ENCODE measurements at regions not wholly inside any gene's neighbourhood (a gene's known extent, or its start where the extent isn't known, plus 50 kb on each side); places are given as distances from the start of the nearest gene placed in this dataset.

DNA sequence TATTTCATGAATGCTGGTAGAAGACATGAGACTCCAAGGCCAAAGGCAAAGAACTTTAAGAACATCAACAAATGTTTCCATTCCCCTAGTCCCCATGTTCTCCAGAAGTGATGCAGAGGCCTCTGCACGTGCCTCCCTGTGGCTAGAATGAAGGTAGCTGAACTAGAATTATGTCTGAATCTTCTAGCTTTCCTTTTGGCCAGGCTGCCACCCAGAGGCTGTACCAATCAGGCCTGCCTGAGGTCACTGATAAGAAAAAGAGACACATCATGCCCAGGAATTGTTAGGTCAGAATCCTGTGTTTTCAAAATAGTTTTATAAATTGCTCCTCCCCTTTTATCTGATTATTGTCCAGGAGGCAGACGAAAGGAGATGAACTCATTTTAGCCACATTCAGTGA is 188.0 kb upstream of the SLC16A7 start:
- H3K4me2 ChIP-seq (ENCODE audit: extremely low read depth, insufficient read depth, low read length): no peak overlapping the region
- no peaks in the 10 kb centered on the region for H4K20me1 ChIP-seq (ENCODE audit: control insufficient read depth, extremely low read depth, insufficient read depth, low read length)
- H3K9me3 ChIP-seq (ENCODE audit: control insufficient read depth, insufficient read depth, low read depth, low read length): no peaks in the 10 kb centered on the region
- TF ChIP-seq, protein P1, sequence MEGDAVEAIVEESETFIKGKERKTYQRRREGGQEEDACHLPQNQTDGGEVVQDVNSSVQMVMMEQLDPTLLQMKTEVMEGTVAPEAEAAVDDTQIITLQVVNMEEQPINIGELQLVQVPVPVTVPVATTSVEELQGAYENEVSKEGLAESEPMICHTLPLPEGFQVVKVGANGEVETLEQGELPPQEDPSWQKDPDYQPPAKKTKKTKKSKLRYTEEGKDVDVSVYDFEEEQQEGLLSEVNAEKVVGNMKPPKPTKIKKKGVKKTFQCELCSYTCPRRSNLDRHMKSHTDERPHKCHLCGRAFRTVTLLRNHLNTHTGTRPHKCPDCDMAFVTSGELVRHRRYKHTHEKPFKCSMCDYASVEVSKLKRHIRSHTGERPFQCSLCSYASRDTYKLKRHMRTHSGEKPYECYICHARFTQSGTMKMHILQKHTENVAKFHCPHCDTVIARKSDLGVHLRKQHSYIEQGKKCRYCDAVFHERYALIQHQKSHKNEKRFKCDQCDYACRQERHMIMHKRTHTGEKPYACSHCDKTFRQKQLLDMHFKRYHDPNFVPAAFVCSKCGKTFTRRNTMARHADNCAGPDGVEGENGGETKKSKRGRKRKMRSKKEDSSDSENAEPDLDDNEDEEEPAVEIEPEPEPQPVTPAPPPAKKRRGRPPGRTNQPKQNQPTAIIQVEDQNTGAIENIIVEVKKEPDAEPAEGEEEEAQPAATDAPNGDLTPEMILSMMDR (conservative IDR thresholded peaks at IDR 0.05 in 1 of 2, IDR thresholded peaks at IDR 0.05 in 1 of 2; ENCODE audit: low read depth in 1 of 2, low read length in 2 of 2): no peak
- TF ChIP-seq EZH2 (IDR thresholded peaks at IDR 0.05; ENCODE audit: low read length, missing control alignments): no peak
- H3K9ac ChIP-seq (ENCODE audit: insufficient read depth, low read length): no peak overlapping the region
- H3K79me2 ChIP-seq (ENCODE audit: control insufficient read depth, insufficient read depth, low read length): no peaks in the 10 kb centered on the region
- no peak for DNase-seq (ENCODE audit: low read depth in 2 of 2)
- H3K27ac ChIP-seq (ENCODE audit: insufficient read depth, low read length): no peak overlapping the region
- H2AFZ ChIP-seq (ENCODE audit: low read length): no peak overlapping the region
- H3K4me1 ChIP-seq (ENCODE audit: control insufficient read depth, extremely low read depth, insufficient read depth, low read length): no peaks in the 10 kb centered on the region
- H3K36me3 ChIP-seq (ENCODE audit: control insufficient read depth, insufficient read depth, low read length): no peaks in the 10 kb centered on the region
- no peak overlapping the region for H3K4me3 ChIP-seq (replicated peaks in 1 of 4; ENCODE audit: control extremely low read depth in 1 of 4, insufficient read depth in 1 of 4, low read depth in 3 of 4, low read length in 4 of 4)
- H3K27me3 ChIP-seq (ENCODE audit: control insufficient read depth, insufficient read depth, low read length): no peaks in the 10 kb centered on the region

DNA sequence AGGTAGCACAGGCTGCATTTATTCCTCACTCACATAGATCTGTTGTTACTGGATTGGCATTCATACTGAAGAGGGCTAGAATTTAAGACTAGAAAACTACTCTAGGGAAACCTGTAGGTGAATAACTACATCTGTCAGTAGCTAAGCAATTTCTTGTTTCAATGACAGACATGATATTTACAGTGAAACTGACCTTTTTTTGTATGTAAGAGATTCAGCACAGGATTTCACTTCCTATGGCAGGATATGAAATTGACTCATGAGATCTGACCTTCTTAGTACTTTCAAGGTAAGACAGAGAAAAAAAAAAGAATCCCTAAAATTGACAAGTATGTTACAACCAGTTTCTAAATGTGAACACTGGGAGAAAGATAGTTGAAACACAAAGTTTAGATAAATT is 189.8 kb upstream of the SLC16A7 start:
- Histone ChIP-seq H3K36me3 (ENCODE audit: control insufficient read depth, insufficient read depth, low read length) (no peaks in the 10 kb centered on the region), H3K27me3 (ENCODE audit: control insufficient read depth, insufficient read depth, low read length) (no peaks in the 10 kb centered on the region), H4K20me1 (ENCODE audit: control insufficient read depth, extremely low read depth, insufficient read depth, low read length) (no peaks in the 10 kb centered on the region), H3K79me2 (ENCODE audit: control insufficient read depth, insufficient read depth, low read length) (no peaks in the 10 kb centered on the region), H3K9ac (ENCODE audit: insufficient read depth, low read length) (no peak overlapping the region), H3K4me1 (ENCODE audit: control insufficient read depth, extremely low read depth, insufficient read depth, low read length) (no peaks in the 10 kb centered on the region), H2AFZ (ENCODE audit: low read length) (no peak overlapping the region), H3K9me3 (ENCODE audit: control insufficient read depth, insufficient read depth, low read depth, low read length) (no peaks in the 10 kb centered on the region), H3K4me3 (replicated peaks in 1 of 4; ENCODE audit: control extremely low read depth in 1 of 4, insufficient read depth in 1 of 4, low read depth in 3 of 4, low read length in 4 of 4) (no peak overlapping the region), H3K27ac (ENCODE audit: insufficient read depth, low read length) (no peak overlapping the region), H3K4me2 (ENCODE audit: extremely low read depth, insufficient read depth, low read length) (no peak overlapping the region)
- TF ChIP-seq EZH2 (IDR thresholded peaks at IDR 0.05; ENCODE audit: low read length, missing control alignments): no peak
- TF ChIP-seq, protein P1 (conservative IDR thresholded peaks at IDR 0.05 in 1 of 2, IDR thresholded peaks at IDR 0.05 in 1 of 2; ENCODE audit: low read depth in 1 of 2, low read length in 2 of 2): no peak
- DNase-seq (ENCODE audit: low read depth in 2 of 2): no peak

DNA sequence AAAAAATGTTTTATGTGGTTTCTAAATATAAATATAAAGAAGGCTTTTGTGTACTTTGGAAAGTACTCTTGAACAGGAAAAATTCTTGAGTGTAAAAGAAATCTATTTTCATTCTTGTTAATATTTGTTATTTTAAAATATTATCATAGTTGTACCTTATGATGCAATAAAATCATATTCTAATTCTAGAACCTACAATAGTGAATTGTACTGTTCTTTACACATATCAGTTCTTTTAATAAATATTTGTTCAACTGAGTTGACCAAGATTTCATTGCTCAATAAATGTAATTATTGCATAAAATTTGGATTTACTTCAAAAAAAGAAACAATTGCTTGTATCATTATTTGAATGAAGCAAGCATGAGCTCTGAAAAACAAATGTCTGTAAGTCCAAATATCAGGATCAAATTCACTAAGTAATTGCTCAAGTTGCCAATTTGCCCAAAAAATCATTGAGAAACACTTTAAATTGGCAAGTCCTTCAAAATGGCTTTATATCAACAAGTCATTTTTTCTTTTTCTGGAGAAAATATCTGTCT is 191.6 kb upstream of the SLC16A7 start:
- peak in 1 of 2 donors; percentile 69 for DNase-seq (ENCODE audit: low read depth in 2 of 2)
- Histone ChIP-seq H3K36me3 (ENCODE audit: control insufficient read depth, insufficient read depth, low read length) (no peaks in the 10 kb centered on the region), H3K9me3 (ENCODE audit: control insufficient read depth, insufficient read depth, low read depth, low read length) (no peaks in the 10 kb centered on the region), H3K79me2 (ENCODE audit: control insufficient read depth, insufficient read depth, low read length) (no peaks in the 10 kb centered on the region), H3K4me2 (ENCODE audit: extremely low read depth, insufficient read depth, low read length) (no peak overlapping the region), H3K27ac (ENCODE audit: insufficient read depth, low read length) (no peak overlapping the region), H3K27me3 (ENCODE audit: control insufficient read depth, insufficient read depth, low read length) (no peaks in the 10 kb centered on the region), H4K20me1 (ENCODE audit: control insufficient read depth, extremely low read depth, insufficient read depth, low read length) (no peaks in the 10 kb centered on the region), H2AFZ (ENCODE audit: low read length) (no peak overlapping the region), H3K4me1 (ENCODE audit: control insufficient read depth, extremely low read depth, insufficient read depth, low read length) (no peaks in the 10 kb centered on the region), H3K9ac (ENCODE audit: insufficient read depth, low read length) (no peak overlapping the region), H3K4me3 (replicated peaks in 1 of 4; ENCODE audit: control extremely low read depth in 1 of 4, insufficient read depth in 1 of 4, low read depth in 3 of 4, low read length in 4 of 4) (peak overlapping the region in 1 of 4 experiments; percentile 55)
- TF ChIP-seq, protein P1 (conservative IDR thresholded peaks at IDR 0.05 in 1 of 2, IDR thresholded peaks at IDR 0.05 in 1 of 2; ENCODE audit: low read depth in 1 of 2, low read length in 2 of 2): no peak
- TF ChIP-seq EZH2 (IDR thresholded peaks at IDR 0.05; ENCODE audit: low read length, missing control alignments): no peak
